ENCODE measurements at regions not wholly inside any gene's neighbourhood (a gene's known extent, or its start where the extent isn't known, plus 50 kb on each side); places are given as distances from the start of the nearest gene placed in this dataset.
"Not testable (repeated sequence)": the region's sequence is repeated elsewhere in the genome, so short reads cannot be mapped to it uniquely, and the experiment has no call there.

DNA sequence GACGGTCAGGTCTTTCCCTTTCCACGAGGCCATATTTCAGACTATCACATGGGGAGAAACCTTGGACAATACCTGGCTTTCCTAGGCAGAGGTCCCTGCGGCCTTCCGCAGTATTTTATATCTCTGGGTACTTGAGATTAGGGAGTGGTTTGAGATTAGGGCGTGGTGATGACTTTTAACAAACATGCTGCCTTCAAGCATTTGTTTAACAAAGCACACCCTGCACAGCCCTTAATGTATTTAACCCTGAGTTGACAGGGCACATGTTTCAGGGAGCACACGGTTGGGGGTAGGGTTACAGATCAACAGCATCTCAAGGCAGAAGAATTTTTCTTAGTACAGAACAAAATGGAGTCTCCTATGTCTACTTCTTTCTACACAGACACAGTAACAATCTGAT, 80.5 kb upstream of the ST8SIA4 start:
- not testable (repeated sequence) for DNase-seq

DNA sequence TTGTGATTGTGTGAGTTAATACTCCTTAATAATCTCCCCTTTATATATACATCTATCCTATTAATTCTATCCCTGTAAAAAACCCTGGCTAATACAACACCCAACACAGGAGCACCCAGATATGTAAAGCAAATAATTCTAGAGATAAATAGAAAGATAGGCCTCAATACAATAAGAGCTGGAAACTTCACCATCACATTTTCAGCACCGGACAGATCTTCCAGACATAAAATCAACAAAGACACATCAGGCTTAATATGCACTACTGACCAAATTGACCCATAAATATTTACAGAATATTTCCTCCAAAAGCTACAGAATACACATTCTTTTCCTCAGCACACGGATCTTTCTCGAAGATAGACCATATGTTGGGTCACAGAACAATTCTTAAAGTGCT, 71.0 kb upstream of the ST8SIA4 start:
- no peak for DNase-seq

DNA sequence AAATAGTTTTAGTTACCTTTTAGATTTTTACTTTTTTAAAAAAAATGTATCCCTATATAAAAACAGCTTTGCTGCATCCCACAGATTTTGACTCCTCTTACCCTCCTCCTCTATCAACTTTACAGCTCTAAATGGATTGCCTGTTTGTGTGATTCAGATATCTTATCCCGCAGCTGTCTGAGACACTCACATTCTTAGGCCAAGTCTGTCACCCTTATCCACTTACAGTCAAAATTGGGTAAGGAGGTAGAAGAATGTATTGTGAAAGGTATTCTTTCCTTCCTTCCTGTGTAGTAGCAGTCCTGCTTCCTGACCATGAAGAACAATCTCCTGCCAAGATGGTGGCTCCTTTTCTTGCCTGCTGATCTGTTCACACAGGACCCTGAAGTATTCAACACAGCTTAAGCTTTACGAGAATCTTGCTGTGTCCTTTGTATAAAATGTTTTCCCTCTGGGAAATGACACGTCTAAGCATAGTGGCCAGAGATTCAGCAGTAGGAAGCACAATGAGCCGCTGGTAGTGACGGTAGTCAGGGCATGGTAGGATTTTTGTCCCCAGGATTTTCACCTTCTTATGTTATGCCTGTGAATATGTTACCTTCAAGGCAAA, 67.7 kb upstream of the ST8SIA4 start:
- no peak for DNase-seq

DNA sequence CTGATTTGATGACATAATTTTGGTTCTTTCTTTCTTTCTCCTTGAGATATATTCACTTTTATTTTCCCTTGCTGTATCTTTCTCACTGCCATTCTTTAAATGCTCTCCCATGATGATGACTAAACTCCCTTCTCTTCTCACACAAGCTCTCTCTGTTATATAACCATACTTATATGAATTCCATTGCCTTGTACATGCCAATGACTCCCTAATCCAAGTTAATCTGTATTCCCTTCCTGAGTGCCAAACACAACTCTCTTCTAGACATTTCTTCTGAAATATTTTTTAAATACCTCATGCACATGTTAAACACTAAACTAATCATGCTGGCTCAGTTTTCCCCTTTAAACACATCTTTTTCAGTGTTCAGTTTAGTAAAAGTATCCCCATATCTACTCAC, 62.2 kb upstream of the ST8SIA4 start:
- no peak for DNase-seq

All from fibroblast of skin of right quadriceps (primary cell).